HCT116 (cell line): ENCODE measurements at regions not wholly inside any gene's neighbourhood (a gene's known extent, or its start where the extent isn't known, plus 50 kb on each side); places are given as distances from the start of the nearest gene placed in this dataset.

Source experiments
- CEBPB ChIP-seq: IDR thresholded peaks from 2 replicates; pipeline ENCODE4 v1.6.1; 2012; ENCODE audit warnings: low read depth
- ELF1 ChIP-seq: IDR thresholded peaks from 2 replicates; pipeline ENCODE4 v1.6.1; 2012; ENCODE audit warnings: low read depth, borderline replicate concordance
- EZH2 ChIP-seq: fragments of 200-600 bp; sonication (generic); IDR thresholded peaks from 2 replicates; pipeline ENCODE4 v1.6.1; 2017; ENCODE audit warnings: antibody characterized with exemption, mixed run types
- EZH2phosphoT487 ChIP-seq: fragments of 200-600 bp; IDR thresholded peaks from 2 replicates; pipeline ENCODE4 v1.6.1; 2018; ENCODE audit warnings: antibody characterized with exemption, borderline replicate concordance
- POLR2A ChIP-seq: IDR thresholded peaks from 2 replicates; pipeline ENCODE4 v1.7.0; 2011; ENCODE audit warnings: borderline replicate concordance; ENCODE audit not compliant: insufficient read depth, insufficient read length; ENCODE audit errors: extremely low read depth
- SIN3A ChIP-seq: IDR thresholded peaks from 2 replicates; pipeline ENCODE4 v1.6.1; 2012; ENCODE audit warnings: low read depth
- SRF ChIP-seq: IDR thresholded peaks from 2 replicates; pipeline ENCODE4 v1.6.1; 2012; ENCODE audit warnings: low read depth
- YY1 ChIP-seq: IDR thresholded peaks from 2 replicates; pipeline ENCODE4 v1.6.1; 2011; ENCODE audit warnings: low read length, low read depth, moderate library complexity, mild to moderate bottlenecking; ENCODE audit not compliant: insufficient replicate concordance; ENCODE audit errors: extremely low read depth
- ZNF274 ChIP-seq: fragments of 200-500 bp; sonication (Bioruptor generic); IDR thresholded peaks from 2 replicates; pipeline ENCODE4 v1.6.1; 2014; ENCODE audit warnings: mild to moderate bottlenecking, low read depth, low read length, inconsistent platforms
- TF ChIP-seq, protein P1 (sequence below), 3 experiments: fragments of 200-600 bp in 1 of 3; sonication (generic) in 1 of 3; IDR thresholded peaks in 2 of 3; conservative IDR thresholded peaks in 1 of 3; 2 replicates each; pipeline ENCODE4 v1.5.1; 2012 to 2017; ENCODE audit warnings: low read depth in 2 of 3, low read length in 2 of 3, antibody characterized with exemption in 1 of 3, borderline replicate concordance in 1 of 3, control low read depth in 1 of 3, mild to moderate bottlenecking in 1 of 3, mixed read lengths in 1 of 3, mixed run types in 1 of 3, moderate library complexity in 1 of 3; ENCODE audit not compliant: insufficient read depth in 1 of 3
- TF ChIP-seq, protein P2 (sequence below): IDR thresholded peaks from 2 replicates; pipeline ENCODE4 v1.6.1; 2012
- TF ChIP-seq, protein P3 (sequence below): IDR thresholded peaks from 2 replicates; pipeline ENCODE4 v1.6.1; 2012; ENCODE audit warnings: low read depth

DNA sequence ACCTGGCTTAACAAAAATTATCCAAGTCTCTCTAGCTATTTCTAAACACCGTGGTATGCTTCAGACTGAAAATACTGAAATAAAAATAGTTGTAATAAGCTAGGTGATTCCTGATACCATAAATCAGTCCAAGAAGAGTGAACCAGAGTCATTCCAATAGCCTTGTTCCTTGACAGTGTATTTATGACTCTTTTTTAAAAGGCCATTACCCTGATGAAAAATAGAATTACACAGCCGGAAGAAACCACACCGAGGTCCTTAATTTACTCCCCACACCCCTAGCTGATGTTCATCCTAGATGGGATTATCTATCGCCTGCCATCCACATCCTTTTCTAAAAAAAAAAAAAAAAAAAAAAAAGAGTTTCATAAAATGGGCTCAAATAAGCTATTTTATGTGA is 457.6 kb upstream of the GRAMD2B start:
- TF ChIP-seq, protein P1, sequence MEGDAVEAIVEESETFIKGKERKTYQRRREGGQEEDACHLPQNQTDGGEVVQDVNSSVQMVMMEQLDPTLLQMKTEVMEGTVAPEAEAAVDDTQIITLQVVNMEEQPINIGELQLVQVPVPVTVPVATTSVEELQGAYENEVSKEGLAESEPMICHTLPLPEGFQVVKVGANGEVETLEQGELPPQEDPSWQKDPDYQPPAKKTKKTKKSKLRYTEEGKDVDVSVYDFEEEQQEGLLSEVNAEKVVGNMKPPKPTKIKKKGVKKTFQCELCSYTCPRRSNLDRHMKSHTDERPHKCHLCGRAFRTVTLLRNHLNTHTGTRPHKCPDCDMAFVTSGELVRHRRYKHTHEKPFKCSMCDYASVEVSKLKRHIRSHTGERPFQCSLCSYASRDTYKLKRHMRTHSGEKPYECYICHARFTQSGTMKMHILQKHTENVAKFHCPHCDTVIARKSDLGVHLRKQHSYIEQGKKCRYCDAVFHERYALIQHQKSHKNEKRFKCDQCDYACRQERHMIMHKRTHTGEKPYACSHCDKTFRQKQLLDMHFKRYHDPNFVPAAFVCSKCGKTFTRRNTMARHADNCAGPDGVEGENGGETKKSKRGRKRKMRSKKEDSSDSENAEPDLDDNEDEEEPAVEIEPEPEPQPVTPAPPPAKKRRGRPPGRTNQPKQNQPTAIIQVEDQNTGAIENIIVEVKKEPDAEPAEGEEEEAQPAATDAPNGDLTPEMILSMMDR (IDR thresholded peaks at IDR 0.05 in 2 of 3, conservative IDR thresholded peaks at IDR 0.05 in 1 of 3; ENCODE audit: borderline replicate concordance in 1 of 3, insufficient read depth in 1 of 3, low read depth in 2 of 3, low read length in 2 of 3): no peak
- TF ChIP-seq POLR2A (no peak), YY1 (no peak), EZH2 (no peak), EZH2phosphoT487 (no peak), ZNF274 (no peak), ELF1 (no peak), SIN3A (no peak), CEBPB (no peak), SRF (no peak)
- TF ChIP-seq, protein P2, sequence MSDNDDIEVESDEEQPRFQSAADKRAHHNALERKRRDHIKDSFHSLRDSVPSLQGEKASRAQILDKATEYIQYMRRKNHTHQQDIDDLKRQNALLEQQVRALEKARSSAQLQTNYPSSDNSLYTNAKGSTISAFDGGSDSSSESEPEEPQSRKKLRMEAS: no peak
- TF ChIP-seq, protein P3, sequence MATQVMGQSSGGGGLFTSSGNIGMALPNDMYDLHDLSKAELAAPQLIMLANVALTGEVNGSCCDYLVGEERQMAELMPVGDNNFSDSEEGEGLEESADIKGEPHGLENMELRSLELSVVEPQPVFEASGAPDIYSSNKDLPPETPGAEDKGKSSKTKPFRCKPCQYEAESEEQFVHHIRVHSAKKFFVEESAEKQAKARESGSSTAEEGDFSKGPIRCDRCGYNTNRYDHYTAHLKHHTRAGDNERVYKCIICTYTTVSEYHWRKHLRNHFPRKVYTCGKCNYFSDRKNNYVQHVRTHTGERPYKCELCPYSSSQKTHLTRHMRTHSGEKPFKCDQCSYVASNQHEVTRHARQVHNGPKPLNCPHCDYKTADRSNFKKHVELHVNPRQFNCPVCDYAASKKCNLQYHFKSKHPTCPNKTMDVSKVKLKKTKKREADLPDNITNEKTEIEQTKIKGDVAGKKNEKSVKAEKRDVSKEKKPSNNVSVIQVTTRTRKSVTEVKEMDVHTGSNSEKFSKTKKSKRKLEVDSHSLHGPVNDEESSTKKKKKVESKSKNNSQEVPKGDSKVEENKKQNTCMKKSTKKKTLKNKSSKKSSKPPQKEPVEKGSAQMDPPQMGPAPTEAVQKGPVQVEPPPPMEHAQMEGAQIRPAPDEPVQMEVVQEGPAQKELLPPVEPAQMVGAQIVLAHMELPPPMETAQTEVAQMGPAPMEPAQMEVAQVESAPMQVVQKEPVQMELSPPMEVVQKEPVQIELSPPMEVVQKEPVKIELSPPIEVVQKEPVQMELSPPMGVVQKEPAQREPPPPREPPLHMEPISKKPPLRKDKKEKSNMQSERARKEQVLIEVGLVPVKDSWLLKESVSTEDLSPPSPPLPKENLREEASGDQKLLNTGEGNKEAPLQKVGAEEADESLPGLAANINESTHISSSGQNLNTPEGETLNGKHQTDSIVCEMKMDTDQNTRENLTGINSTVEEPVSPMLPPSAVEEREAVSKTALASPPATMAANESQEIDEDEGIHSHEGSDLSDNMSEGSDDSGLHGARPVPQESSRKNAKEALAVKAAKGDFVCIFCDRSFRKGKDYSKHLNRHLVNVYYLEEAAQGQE: no peak
